ENCODE measurements at regions not wholly inside any gene's neighbourhood (a gene's known extent, or its start where the extent isn't known, plus 50 kb on each side); places are given as distances from the start of the nearest gene placed in this dataset.

GRCh38 chr15:87401973-87402372, 854.6 kb downstream of the NTRK3 start:
- no peak overlapping the region for H2AFZ ChIP-seq (ENCODE audit: low read depth, low read length, poor library complexity, severe bottlenecking)
- POLR2A ChIA-PET, result no interaction called here
- H3K79me2 ChIP-seq (ENCODE audit: insufficient read depth, low read length), result no peaks in the 10 kb centered on the region
- no peak for TF ChIP-seq MAX (IDR thresholded peaks at IDR 0.05)
- no peak for TF ChIP-seq REST (IDR thresholded peaks at IDR 0.05; ENCODE audit: low read depth)
- TF ChIP-seq CEBPB (IDR thresholded peaks at IDR 0.05; ENCODE audit: low read depth), result no peak
- TF ChIP-seq ZFX (IDR thresholded peaks at IDR 0.05), result no peak
- no peak for DNase-seq (ENCODE audit: low read depth, low spot score)
- no peak overlapping the region for H3K4me2 ChIP-seq (ENCODE audit: low read length)
- H3K9me3 ChIP-seq (ENCODE audit: control insufficient read depth in 1 of 2, insufficient read depth in 1 of 2, low read depth in 1 of 2, low read length in 2 of 2), result peaks cover 6 to 7% of the 10 kb centered on the region in 2 experiments; a peak in 2 of 4 replicates
- H3K4me3 ChIP-seq (replicated peaks in 1 of 2; ENCODE audit: low read depth in 1 of 2, low read length in 2 of 2), result no peak overlapping the region
- no peaks in the 10 kb centered on the region for H4K20me1 ChIP-seq (ENCODE audit: insufficient read depth)
- H3K27me3 ChIP-seq (ENCODE audit: insufficient read depth, low read length), result no peaks in the 10 kb centered on the region
- no peak overlapping the region for H3K9ac ChIP-seq (ENCODE audit: low read length)
- H3K27ac ChIP-seq (ENCODE audit: low read depth, low read length), result no peak overlapping the region
- H3K9me2 ChIP-seq (ENCODE audit: insufficient read depth), result no peaks in the 10 kb centered on the region
- no peak for ATAC-seq
- intact Hi-C loops (cut with micrococcal nuclease), result no loop called here
- CTCF ChIA-PET, result no interaction called here
- H3K4me1 ChIP-seq (ENCODE audit: control insufficient read depth in 1 of 2, insufficient read depth in 2 of 2, low read length in 2 of 2), result no peaks in the 10 kb centered on the region
- no peaks in the 10 kb centered on the region for H3K36me3 ChIP-seq (ENCODE audit: control insufficient read depth in 1 of 2, insufficient read depth in 2 of 2, low read length in 2 of 2)
- RAD21 ChIA-PET (ENCODE audit: low non-redundant PET in 1 of 2, low total read pairs in 2 of 2, uncharacterized antibody in 2 of 2, unreplicated experiment in 2 of 2), result no interaction called here
- no TSS peak for BruUV-seq (replicated peaks)

- no peak overlapping the region for H3K4me2 ChIP-seq (ENCODE audit: low read length)
- no peaks in the 10 kb centered on the region for H3K27me3 ChIP-seq (ENCODE audit: insufficient read depth, low read length)
- no peak overlapping the region for H3K27ac ChIP-seq (ENCODE audit: low read depth, low read length)
- H2AFZ ChIP-seq (ENCODE audit: low read depth, low read length, poor library complexity, severe bottlenecking), result no peak overlapping the region
- no peak overlapping the region for H3K4me3 ChIP-seq (replicated peaks in 1 of 2; ENCODE audit: low read depth in 1 of 2, low read length in 2 of 2)
- H3K9me2 ChIP-seq (ENCODE audit: insufficient read depth), result no peaks in the 10 kb centered on the region
- no peak overlapping the region for H3K9ac ChIP-seq (ENCODE audit: low read length)
- intact Hi-C loops (cut with micrococcal nuclease), result no loop called here
- ChIA-PET POLR2A (no interaction called here), CTCF (no interaction called here), RAD21 (ENCODE audit: low non-redundant PET in 1 of 2, low total read pairs in 2 of 2, uncharacterized antibody in 2 of 2, unreplicated experiment in 2 of 2) (no interaction called here)
- H4K20me1 ChIP-seq (ENCODE audit: insufficient read depth), result no peaks in the 10 kb centered on the region
- H3K79me2 ChIP-seq (ENCODE audit: insufficient read depth, low read length), result no peaks in the 10 kb centered on the region
- H3K9me3 ChIP-seq (ENCODE audit: control insufficient read depth in 1 of 2, insufficient read depth in 1 of 2, low read depth in 1 of 2, low read length in 2 of 2), result peaks cover 3 to 17% of the 10 kb centered on the region in 2 experiments; a peak in 2 of 4 replicates
- no peaks in the 10 kb centered on the region for H3K4me1 ChIP-seq (ENCODE audit: control insufficient read depth in 1 of 2, insufficient read depth in 2 of 2, low read length in 2 of 2)
- no peak for TF ChIP-seq POLR2A (IDR thresholded peaks at IDR 0.05; ENCODE audit: borderline replicate concordance, extremely low read depth, insufficient read depth, insufficient read length)
- no TSS peak for BruUV-seq (replicated peaks)
- ATAC-seq (no peak), DNase-seq (ENCODE audit: low read depth, low spot score) (no peak)
- no peaks in the 10 kb centered on the region for H3K36me3 ChIP-seq (ENCODE audit: control insufficient read depth in 1 of 2, insufficient read depth in 2 of 2, low read length in 2 of 2)
These were observed 861.9 kb downstream of the NTRK3 start for GRCh38 chr15:87394676-87395075.
